GM19455 (cell line): ENCODE measurements at regions not wholly inside any gene's neighbourhood (a gene's known extent, or its start where the extent isn't known, plus 50 kb on each side); places are given as distances from the start of the nearest gene placed in this dataset.

Experiments
- ATAC-seq: cut with Tn5 transposase; IDR thresholded peaks from one replicate; pipeline ENCODE4 v1.9.1; 2021; ENCODE audit not compliant: unreplicated experiment

DNA sequence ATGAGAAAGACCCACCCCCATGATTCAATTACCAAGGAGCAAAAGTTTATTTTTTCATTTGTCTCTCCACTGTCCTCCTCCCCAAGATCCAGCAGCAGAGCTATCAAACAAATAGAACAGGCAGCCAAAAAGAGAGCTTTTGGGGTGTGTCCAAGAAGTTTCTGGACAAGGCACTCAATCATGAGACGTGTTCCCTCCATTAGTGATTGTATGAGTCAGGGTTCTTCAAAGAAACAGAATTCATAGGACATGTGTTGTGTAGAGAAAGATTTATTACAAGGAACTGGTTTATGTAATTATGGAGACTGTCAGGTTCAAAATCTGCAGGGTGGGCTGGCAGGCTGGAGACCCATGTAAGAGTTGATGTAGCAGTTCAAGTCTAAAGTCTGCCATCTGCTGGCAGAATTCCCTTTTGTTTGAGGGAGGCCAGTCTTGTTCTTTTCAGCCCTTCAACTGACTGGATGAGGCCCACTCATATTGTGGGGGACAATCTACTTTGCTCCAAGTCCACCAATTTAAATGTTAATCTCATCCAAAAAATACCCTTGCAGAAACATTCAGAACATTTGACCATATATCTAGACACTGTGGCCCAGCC lies 248.1 kb upstream of the OPRM1 start:
- ATAC-seq = no peak

DNA sequence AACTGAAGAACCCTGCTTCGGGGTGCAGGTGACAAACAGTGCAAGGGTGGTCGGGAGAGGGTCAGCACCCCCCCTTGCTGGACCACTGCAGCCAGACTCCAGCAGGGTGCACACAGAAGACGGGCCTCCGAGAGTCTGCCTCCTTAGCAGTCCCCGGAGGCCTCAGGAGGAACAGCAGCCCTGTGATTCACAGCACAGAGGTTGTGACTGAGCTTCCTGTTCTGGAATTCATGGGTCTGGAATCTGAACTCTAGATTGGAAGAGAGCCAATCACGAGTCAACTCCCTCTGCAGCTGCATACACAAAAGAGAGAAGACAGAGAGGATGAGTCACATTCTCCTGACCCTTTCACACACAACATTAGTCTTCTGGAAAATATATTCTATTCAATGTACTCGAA lies 249.0 kb upstream of the OPRM1 start:
- ATAC-seq = no peak

GRCh38 chr6:153787341-153787606 lies 251.8 kb upstream of the OPRM1 start:
- ATAC-seq = no peak

DNA sequence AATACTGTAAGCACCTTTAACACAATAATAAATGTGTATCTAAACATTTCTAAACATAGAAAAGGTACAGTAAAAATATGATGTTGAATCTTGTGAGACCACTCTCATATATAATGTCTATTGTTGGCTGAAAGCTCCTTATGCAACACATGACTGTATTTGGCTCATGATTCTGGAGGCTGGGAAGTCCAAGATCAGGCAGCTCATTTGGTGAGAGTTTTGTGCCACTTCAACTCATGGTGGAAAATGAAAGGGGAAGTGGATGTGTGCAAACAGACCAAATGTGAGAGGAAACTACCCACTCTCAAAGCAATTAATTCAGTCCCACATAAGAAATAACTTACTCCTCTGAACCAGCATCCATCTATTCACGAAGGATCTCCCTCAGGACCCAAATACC lies 257.7 kb upstream of the OPRM1 start:
- ATAC-seq = no peak

GRCh38 chr6:153780011-153780410 lies 259.0 kb upstream of the OPRM1 start:
- ATAC-seq = no peak

DNA sequence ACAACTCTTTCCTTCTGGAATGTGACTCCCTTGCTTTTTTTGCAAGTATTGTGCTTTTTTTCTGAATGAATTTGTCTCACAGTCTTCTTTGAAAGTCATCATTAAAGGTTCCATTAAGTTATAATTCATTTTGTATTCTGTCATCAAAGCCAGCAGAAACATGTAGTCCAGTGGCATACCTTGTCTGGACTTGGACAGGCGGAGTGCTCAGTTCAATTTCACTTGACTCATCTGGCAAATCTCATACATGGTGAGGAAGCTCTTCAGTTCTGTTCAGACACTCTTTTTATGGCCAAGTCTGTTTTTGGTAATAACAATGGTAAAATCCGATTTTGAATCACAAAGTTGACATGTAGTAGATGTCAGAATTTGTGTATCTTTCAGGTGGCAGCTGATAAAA lies 260.8 kb upstream of the OPRM1 start:
- no peak for ATAC-seq

- no peak for ATAC-seq
Measured at GRCh38 chr6:153771577-153771976, 267.5 kb upstream of the OPRM1 start.

DNA sequence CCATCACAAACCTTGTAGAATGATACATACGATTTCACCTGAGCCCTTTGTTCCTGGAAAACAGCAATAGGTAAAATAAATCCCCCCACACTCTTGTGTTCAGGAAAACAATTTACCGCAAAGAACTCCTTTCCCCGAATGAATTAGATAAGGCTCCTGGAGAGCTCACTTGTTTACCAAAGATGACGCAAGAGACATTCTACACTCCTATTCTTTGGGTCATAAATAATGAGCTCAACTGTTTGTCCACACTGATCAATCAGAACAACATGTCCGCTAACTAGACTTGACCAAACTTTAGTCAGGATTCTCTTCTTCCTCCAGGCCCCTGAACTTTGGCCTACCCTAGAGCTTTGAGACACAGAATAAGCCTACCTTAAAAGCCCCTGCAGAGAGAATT lies 271.9 kb upstream of the OPRM1 start:
- no peak for ATAC-seq

DNA sequence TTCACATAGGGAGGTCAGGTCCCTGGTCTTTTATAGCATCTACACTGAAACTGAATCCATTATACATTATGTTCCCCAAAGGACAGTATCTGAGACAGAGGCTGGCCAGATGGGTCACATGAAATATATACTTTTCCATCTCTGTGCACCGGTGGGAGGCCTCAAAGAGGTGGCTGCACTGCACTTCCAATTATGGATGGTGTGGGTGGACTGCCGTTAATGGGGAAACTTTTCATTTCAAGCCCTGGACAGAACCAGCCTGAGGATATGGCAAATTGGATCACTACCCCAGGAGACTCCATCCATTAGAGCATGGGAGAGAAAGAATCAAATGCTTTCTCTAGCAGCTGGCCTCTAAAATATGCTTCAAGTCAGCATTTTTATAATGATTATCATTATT lies 280.5 kb upstream of the OPRM1 start:
- ATAC-seq = no peak

- ATAC-seq = no peak
Measured at GRCh38 chr6:153735761-153736160, 303.3 kb upstream of the OPRM1 start.

DNA sequence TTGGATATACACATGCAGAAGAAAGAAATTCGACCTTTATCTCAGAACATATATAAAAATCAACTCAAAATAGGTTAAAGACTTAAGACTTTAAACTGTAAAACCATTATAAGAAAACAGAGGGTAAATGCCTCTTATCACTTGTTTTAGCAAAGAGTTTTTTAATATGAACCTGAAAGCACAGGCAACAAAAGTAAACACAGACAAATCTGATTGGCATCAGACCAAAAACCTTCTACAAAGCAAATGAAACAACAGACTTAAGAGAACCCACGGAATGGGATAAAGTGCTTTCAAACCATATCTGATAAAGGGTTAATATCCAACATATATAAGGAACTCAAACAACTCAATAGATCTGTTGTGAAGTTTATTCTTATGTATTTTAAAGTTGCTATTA lies 309.9 kb upstream of the OPRM1 start:
- no peak for ATAC-seq

DNA sequence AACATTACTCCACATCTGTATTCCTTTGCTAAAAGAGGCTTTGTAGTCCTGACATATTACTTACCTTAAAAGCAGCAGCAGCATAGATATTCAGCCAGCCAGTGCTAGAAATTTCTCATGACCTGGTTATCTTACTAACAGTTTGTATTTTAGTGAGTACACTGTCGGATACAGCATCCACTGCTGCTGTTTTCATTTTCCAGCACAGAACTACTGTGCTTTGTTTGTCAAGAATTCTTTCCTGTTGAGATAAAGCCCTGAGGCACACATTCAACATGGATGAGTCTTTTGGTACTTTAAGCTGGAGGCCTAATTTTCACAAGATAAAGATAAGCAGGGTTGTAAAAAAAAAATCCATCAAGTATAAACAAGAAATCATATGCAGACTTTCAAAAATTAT lies 311.2 kb upstream of the OPRM1 start:
- no peak for ATAC-seq

DNA sequence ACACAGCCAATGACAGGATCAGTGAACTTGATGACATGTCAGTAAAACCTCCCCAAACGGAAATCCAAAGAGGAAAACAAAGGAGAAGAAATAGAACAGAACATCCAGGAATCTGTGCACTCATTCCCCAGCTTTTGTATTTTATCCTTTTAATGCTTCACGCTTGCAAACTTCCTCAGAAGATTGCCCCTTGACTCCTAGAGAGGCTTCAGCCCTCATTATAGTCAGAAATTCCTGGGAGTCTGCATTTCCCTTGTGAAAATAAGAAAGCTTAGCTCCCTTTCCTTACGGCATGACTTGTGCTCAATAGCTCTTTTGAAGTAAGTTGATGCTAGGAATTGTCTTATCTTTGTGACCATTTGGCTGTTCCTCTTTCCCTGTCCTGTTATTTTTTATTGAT lies 313.6 kb upstream of the OPRM1 start:
- no peak for ATAC-seq

DNA sequence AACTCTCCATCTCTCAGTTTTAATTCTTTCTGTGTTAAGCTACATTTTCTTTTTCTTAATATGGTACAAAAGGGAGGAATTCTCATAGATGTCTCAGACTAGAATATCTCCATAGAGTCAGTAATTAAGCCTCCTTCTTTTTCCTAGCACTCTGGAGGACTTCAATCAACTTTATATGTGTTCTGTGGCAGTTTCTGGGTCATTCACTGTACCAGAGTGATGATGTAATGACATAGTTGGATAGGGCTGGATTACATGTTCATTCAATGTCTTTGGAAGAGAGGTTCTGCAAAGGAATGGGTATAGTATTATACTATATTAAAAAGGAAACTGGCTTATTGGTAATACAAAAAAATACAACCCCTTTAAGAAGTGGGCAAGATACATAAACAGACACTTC lies 318.3 kb upstream of the OPRM1 start:
- ATAC-seq = no peak

GRCh38 chr6:153705429-153705828 lies 333.6 kb upstream of the OPRM1 start:
- no peak for ATAC-seq

GRCh38 chr6:153702671-153703070 lies 336.4 kb upstream of the OPRM1 start:
- ATAC-seq = no peak

DNA sequence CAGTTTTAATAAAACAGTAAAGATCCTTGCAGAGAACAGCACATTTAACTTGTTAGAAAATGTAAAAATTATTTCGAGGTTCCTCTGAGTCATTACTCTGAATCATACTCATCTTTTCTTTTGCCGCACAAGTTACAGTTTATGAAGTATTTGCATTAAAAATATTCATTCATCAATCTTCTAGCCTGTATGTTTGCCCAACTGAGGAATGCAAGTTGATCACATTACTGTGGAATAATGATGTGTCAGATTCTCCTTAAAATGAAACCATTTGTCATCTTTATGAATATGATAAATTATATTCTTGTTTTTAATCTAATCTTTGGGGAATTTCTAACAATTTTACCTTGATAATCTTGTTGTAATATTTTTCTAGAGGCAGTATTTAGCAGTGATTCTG lies 340.4 kb upstream of the OPRM1 start:
- no peak for ATAC-seq

DNA sequence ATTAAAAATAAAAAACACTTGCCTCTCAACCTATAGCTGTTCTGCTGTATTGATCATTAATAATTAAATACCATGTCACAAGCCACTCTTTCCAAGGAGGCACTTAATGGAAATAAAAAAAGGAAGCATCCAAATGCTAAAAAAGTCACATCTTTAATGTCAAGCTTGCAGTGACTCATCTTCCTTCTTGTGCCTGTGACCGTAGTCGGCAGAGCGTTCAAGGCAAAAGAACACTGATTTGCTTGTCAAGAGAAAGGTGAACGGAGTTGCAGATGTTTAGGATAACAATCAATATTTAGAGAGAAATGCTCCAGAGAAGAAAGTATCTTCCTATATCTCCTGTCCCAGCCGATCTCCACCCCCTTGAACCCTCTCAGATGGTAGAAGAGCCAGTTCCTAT lies 341.0 kb upstream of the OPRM1 start:
- ATAC-seq = no peak

- ATAC-seq = no peak
Measured at GRCh38 chr6:153677522-153677921, 361.5 kb upstream of the OPRM1 start.

DNA sequence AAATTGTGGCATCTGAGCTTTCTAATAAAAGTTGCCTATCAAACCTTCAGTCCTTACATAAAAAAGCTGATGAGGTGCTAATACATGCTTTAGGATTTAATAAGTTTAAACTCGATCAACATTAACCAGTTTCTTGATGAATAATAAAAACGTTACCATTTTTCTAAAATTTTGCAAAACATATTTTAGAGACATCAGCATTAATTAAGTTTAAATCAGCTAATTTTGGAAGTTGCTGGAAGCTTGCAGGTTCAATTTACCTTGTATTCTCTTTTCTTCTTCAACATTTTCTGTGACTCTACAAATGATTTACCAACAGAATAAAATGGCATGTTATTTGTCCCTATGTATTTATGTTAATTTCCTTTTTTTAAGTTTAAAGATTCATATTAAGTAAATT lies 365.3 kb upstream of the OPRM1 start:
- no peak for ATAC-seq

- no peak for ATAC-seq
Measured at GRCh38 chr6:153673225-153673624, 365.8 kb upstream of the OPRM1 start.

DNA sequence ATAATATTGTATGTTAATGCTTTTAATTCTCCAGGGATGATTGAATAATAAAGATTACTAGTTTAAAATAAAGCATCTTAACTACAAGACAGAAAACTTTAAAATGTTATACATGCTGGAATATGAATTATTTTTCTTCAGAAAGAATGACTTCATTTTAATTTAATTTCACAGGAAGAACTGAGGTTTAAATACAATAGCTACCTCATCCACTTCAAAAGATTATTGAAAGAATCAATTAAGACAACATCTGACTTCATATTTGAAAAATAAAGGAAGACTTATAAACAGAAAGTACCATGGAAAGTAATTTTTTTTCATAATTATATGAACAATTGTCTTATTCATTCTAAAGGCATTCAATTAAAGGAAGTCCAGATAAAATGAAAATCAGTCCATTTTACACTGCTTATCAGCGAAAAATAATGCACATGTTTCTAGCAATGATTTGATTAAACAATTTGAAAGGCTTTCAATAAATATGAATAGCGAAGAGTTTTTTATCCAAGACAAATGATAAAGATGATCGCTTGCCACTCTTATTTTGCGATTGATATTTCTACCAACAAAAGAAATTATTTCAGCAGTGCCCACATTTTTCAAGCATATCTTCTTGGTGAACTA lies 368.5 kb upstream of the OPRM1 start:
- no peak for ATAC-seq

- ATAC-seq = no peak
Measured at GRCh38 chr6:153668758-153669157, 370.3 kb upstream of the OPRM1 start.

- ATAC-seq = no peak
Measured at GRCh38 chr6:153662982-153663381, 376.1 kb upstream of the OPRM1 start.
